IPS DF 6.9 (cell line): ENCODE measurements at regions not wholly inside any gene's neighbourhood (a gene's known extent, or its start where the extent isn't known, plus 50 kb on each side); places are given as distances from the start of the nearest gene placed in this dataset.

Source experiments
- DNase-seq: peaks from one replicate; pipeline ENCODE4 v3.0.0-alpha.2; 2013; ENCODE audit warnings: low read depth, low spot score
- H3K27ac ChIP-seq: one replicate; pipeline ENCODE4 v1.5.1; 2013; ENCODE audit warnings: low read length, control low read depth
- H3K27me3 ChIP-seq: 2 replicates; pipeline ENCODE4 v1.6.1; 2013; ENCODE audit warnings: mild to moderate bottlenecking, low read length; ENCODE audit not compliant: control insufficient read depth, insufficient read depth
- H3K36me3 ChIP-seq: 2 replicates; pipeline ENCODE4 v1.6.1; 2013; ENCODE audit warnings: low read length; ENCODE audit not compliant: control insufficient read depth, insufficient read depth
- H3K4me1 ChIP-seq: 2 replicates; pipeline ENCODE4 v1.6.1; 2013; ENCODE audit warnings: low read length; ENCODE audit not compliant: control insufficient read depth, insufficient read depth
- H3K4me3 ChIP-seq: 2 replicates; pipeline ENCODE4 v1.5.1; 2013; ENCODE audit warnings: mild to moderate bottlenecking, low read length
- H3K9me3 ChIP-seq: 2 replicates; pipeline ENCODE4 v1.6.1; 2013; ENCODE audit warnings: low read length, inconsistent platforms; ENCODE audit not compliant: control insufficient read depth, insufficient read depth
- WGBS: extraction: QIAGEN DNeasy Blood & Tissue Kit; methylation state at CpG from one replicate; pipeline ENCODE4 v1.1.7; 2013; ENCODE audit warnings: mixed read lengths, missing lambda C conversion rate; ENCODE audit not compliant: insufficient read length, insufficient coverage; 5-methylcytosine and 5-hydroxymethylcytosine counted together

DNA sequence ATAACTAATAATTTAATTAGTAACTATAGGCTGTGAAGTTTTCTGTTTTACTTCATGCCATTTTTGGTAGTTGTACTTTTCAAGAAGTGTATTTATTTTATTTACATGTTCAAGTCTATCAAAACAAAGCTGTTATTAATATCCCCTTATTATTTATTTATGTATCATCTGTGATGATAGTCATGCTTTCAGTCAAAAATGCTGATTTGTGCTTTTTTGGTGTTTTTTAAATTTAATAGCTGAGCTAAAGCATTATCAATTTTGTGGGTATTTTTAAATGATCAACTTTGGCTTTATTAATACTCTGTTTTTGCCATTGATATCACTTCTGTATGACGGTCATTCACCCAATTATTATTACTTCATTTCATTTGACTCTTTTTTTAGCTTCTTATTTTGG is 1229.2 kb upstream of the CADM2 start:
- WGBS = no CpG with 5 or more reads among the region's 1 CpG
- DNase-seq = no peak
- no peaks in the 10 kb centered on the region for H3K36me3 ChIP-seq

GRCh38 chr3:83734656-83735055 is 1224.1 kb upstream of the CADM2 start:
- no peak for DNase-seq
- no peaks in the 10 kb centered on the region for H3K4me1 ChIP-seq
- H3K27ac ChIP-seq = no peak overlapping the region
- H3K36me3 ChIP-seq = no peaks in the 10 kb centered on the region
- no peaks in the 10 kb centered on the region for H3K9me3 ChIP-seq
- no peaks in the 10 kb centered on the region for H3K27me3 ChIP-seq
- no CpG with 5 or more reads among the region's 4 CpGs for WGBS
- no peak overlapping the region for H3K4me3 ChIP-seq

More for the DNA sequence above, 1229.2 kb upstream of the CADM2 start:
- Histone ChIP-seq H3K27ac (no peak overlapping the region), H3K27me3 (no peaks in the 10 kb centered on the region), H3K4me1 (no peaks in the 10 kb centered on the region), H3K4me3 (no peak overlapping the region), H3K9me3 (no peaks in the 10 kb centered on the region; the same call in 1 of the 2 replicates)

DNA sequence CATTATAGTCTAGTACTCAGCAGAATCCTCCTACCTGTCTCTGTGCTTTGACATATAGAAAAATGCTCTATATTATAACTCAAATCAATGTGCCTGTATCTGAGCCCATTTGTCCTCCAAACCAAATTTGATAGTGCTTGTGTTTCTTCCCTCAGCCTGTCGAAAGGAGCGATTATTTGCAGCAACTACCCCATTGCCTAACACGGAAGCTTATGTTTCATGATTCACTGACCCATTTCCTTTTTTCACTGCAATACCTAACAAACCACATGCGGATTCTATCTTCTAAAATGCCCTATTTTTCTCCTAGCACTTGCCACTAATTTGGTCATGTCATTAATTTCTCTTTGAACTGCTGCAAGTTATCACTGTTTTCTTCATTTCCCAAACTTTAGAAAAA is 1220.6 kb upstream of the CADM2 start:
- no peaks in the 10 kb centered on the region for H3K4me1 ChIP-seq
- no peak for DNase-seq
- whole genome bisulfite sequencing = no CpG with 5 or more reads among the region's 4 CpGs

DNA sequence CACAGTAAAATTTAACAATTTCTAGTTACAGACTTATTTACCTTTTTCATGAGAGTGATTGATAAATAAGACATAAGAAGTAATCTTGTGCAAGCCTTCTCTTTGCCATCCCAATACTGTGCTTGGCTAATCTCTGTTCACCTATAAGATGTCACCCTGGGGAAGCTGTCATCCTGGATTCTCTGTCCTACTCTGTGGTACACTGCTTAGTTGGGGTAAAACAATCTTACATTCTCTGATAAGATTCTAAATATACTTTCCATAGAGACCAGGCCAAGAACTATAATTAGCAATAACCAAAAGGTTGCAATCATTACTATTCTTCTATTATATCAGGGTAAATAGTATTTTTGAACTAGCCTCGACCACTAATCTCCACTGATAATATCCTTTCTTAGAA is 1218.3 kb upstream of the CADM2 start:
- no peaks in the 10 kb centered on the region for H3K36me3 ChIP-seq
- H3K4me1 ChIP-seq = no peaks in the 10 kb centered on the region
- DNase-seq = no peak
- no peak overlapping the region for H3K4me3 ChIP-seq
- no peaks in the 10 kb centered on the region for H3K27me3 ChIP-seq
- H3K27ac ChIP-seq = no peak overlapping the region
- no CpG with 5 or more reads among the region's 1 CpG for WGBS
- H3K9me3 ChIP-seq = no peaks in the 10 kb centered on the region

More for the DNA sequence above, 1220.6 kb upstream of the CADM2 start:
- Histone ChIP-seq H3K9me3 (no peaks in the 10 kb centered on the region), H3K36me3 (no peaks in the 10 kb centered on the region), H3K27me3 (no peaks in the 10 kb centered on the region), H3K27ac (no peak overlapping the region), H3K4me3 (no peak overlapping the region)

GRCh38 chr3:83765956-83766355 is 1192.8 kb upstream of the CADM2 start:
- no peak for DNase-seq
- Histone ChIP-seq H3K27ac (no peak overlapping the region), H3K27me3 (no peaks in the 10 kb centered on the region), H3K4me3 (no peak overlapping the region), H3K4me1 (no peaks in the 10 kb centered on the region), H3K36me3 (no peaks in the 10 kb centered on the region), H3K9me3 (no peaks in the 10 kb centered on the region)
- no CpG with 5 or more reads among the region's 1 CpG for WGBS

- no CpG with 5 or more reads among the region's 17 CpGs for WGBS
- DNase-seq = no peak
- H3K4me1 ChIP-seq = no peaks in the 10 kb centered on the region
- no peak overlapping the region for H3K27ac ChIP-seq
- H3K9me3 ChIP-seq = no peaks in the 10 kb centered on the region
- H3K36me3 ChIP-seq = no peaks in the 10 kb centered on the region
- H3K4me3 ChIP-seq = no peak overlapping the region
- no peaks in the 10 kb centered on the region for H3K27me3 ChIP-seq
Observed at GRCh38 chr3:83769791-83770663, 1188.8 kb upstream of the CADM2 start.

- Histone ChIP-seq H3K9me3 (no peaks in the 10 kb centered on the region), H3K27me3 (no peaks in the 10 kb centered on the region), H3K36me3 (no peaks in the 10 kb centered on the region), H3K4me3 (no peak overlapping the region), H3K27ac (no peak overlapping the region), H3K4me1 (no peaks in the 10 kb centered on the region)
- WGBS = no CpG with 5 or more reads among the region's 7 CpGs
- no peak for DNase-seq
Observed at GRCh38 chr3:83770664-83771402, 1188.0 kb upstream of the CADM2 start.

DNA sequence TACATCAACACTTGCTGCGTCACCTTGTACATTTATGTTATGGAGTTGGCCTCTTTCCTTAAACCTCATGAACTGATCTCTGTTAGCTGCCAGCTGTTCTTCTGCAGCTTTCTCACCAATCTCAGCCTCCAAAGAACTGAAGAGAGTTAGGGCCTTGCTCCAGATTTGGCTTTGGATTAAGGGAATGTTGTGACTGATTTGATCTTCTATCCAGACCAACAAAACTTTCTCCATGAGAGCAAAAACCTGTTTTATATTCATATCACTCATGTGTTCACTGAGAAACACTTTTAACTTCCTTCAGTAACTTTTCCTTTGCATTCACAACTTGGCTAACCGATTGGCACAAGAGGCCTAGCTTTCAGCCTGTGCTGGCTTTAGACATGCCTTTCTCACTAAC is 1156.0 kb upstream of the CADM2 start:
- Histone ChIP-seq H3K4me1 (no peaks in the 10 kb centered on the region), H3K4me3 (no peak overlapping the region), H3K36me3 (no peaks in the 10 kb centered on the region), H3K27ac (no peak overlapping the region), H3K9me3 (no peaks in the 10 kb centered on the region), H3K27me3 (no peaks in the 10 kb centered on the region)
- WGBS = no CpG with 5 or more reads among the region's 2 CpGs
- DNase-seq = no peak

DNA sequence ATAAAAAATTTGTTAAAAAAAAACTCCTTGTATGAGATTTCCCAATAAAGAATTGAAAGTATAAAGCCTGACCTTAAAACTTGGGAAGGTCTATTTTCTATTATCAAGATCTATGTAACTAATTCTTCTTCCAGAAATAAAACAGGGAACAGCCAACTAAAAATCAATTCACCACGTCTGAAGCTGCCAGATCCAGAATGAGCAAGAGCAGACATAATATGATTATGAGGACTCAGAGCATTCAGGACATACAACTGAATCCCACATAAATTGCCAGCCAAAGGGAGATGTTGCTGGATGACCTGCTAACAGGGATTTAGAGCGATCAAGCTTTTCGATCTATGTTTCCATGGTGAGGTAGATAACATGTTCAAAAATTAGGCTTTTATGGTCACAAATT is 1151.3 kb upstream of the CADM2 start:
- Histone ChIP-seq H3K9me3 (no peaks in the 10 kb centered on the region), H3K27ac (no peak overlapping the region), H3K27me3 (no peaks in the 10 kb centered on the region), H3K4me3 (no peak overlapping the region), H3K36me3 (no peaks in the 10 kb centered on the region), H3K4me1 (no peaks in the 10 kb centered on the region)
- WGBS = no CpG with 5 or more reads among the region's 3 CpGs
- DNase-seq = no peak

DNA sequence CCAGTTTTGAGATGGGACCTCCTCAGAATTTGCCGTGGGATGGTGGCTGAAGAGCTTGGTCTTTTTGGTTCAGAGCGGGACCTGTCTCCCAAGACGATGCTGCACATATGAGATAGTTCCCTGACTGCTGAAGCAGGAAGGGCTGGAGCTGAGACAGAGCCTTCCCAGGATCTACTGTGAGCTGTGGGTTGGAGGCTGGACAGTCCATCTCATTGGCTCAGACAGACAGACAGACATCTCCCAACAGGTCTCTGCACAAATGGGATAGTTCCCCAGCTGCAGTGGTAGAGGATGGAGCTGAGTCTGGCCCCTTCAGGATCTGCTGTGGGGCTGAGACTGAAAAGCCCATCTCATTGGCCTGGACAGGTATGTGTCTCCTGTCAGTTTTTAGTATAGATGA is 1145.6 kb upstream of the CADM2 start:
- DNase-seq = no peak
- no CpG with 5 or more reads among the region's 3 CpGs for WGBS
- Histone ChIP-seq H3K4me1 (no peaks in the 10 kb centered on the region), H3K9me3 (no peaks in the 10 kb centered on the region), H3K36me3 (no peaks in the 10 kb centered on the region), H3K27ac (no peak overlapping the region), H3K4me3 (no peak overlapping the region), H3K27me3 (no peaks in the 10 kb centered on the region)
